Adrenal gland (tissue), 5 donors: ENCODE measurements at regions not wholly inside any gene's neighbourhood (a gene's known extent, or its start where the extent isn't known, plus 50 kb on each side); places are given as distances from the start of the nearest gene placed in this dataset.

Source experiments
- POLR2A ChIP-seq, 2 donors: fragments of 450-650 bp; IDR thresholded peaks; one replicate each; pipeline ENCODE4 v1.6.1; 2017; ENCODE audit warnings: antibody characterized with exemption in 2 of 2, mild to moderate bottlenecking in 2 of 2, moderate library complexity in 1 of 2
- TF ChIP-seq, protein P1 (sequence below), 6 experiments: fragments of 450-650 bp in 4 of 6; fragments of 200-600 bp in 2 of 6; sonication (generic) in 1 of 6; IDR thresholded peaks; 1 replicate in 5 of 6; 2 replicates in 1 of 6; pipeline versions ENCODE4 v1.5.1 to v1.8.0; 2016 to 2021; ENCODE audit warnings: antibody characterized with exemption in 6 of 6, mild to moderate bottlenecking in 2 of 6, moderate library complexity in 1 of 6
- donor health status: DM: no; HTN: no; CAD: no.

DNA sequence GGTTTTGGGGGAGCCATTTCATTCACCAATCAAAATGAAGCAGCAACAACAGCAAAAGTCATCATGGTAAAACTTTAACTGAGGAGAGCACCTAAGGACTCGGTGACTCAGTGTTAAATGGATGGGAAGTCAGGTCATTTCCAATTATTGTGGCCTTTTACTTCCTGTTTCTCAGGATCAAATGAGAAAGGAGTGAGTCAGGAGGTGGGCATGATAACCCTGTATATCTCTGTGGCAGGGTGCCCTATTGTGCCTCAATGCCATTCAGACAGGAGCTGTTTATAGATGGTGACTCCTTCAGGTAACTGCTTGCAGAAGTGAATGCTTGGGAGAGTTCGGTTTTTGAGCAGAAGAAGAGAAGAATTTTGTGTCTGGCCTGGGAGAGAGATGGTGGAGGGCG, 135.5 kb upstream of the CPM start:
- TF ChIP-seq, protein P1, sequence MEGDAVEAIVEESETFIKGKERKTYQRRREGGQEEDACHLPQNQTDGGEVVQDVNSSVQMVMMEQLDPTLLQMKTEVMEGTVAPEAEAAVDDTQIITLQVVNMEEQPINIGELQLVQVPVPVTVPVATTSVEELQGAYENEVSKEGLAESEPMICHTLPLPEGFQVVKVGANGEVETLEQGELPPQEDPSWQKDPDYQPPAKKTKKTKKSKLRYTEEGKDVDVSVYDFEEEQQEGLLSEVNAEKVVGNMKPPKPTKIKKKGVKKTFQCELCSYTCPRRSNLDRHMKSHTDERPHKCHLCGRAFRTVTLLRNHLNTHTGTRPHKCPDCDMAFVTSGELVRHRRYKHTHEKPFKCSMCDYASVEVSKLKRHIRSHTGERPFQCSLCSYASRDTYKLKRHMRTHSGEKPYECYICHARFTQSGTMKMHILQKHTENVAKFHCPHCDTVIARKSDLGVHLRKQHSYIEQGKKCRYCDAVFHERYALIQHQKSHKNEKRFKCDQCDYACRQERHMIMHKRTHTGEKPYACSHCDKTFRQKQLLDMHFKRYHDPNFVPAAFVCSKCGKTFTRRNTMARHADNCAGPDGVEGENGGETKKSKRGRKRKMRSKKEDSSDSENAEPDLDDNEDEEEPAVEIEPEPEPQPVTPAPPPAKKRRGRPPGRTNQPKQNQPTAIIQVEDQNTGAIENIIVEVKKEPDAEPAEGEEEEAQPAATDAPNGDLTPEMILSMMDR (IDR thresholded peaks at IDR 0.05) = no peak
- TF ChIP-seq POLR2A (IDR thresholded peaks at IDR 0.05) = no peak
